ENCODE measurements at regions not wholly inside any gene's neighbourhood (a gene's known extent, or its start where the extent isn't known, plus 50 kb on each side); places are given as distances from the start of the nearest gene placed in this dataset.

DNA sequence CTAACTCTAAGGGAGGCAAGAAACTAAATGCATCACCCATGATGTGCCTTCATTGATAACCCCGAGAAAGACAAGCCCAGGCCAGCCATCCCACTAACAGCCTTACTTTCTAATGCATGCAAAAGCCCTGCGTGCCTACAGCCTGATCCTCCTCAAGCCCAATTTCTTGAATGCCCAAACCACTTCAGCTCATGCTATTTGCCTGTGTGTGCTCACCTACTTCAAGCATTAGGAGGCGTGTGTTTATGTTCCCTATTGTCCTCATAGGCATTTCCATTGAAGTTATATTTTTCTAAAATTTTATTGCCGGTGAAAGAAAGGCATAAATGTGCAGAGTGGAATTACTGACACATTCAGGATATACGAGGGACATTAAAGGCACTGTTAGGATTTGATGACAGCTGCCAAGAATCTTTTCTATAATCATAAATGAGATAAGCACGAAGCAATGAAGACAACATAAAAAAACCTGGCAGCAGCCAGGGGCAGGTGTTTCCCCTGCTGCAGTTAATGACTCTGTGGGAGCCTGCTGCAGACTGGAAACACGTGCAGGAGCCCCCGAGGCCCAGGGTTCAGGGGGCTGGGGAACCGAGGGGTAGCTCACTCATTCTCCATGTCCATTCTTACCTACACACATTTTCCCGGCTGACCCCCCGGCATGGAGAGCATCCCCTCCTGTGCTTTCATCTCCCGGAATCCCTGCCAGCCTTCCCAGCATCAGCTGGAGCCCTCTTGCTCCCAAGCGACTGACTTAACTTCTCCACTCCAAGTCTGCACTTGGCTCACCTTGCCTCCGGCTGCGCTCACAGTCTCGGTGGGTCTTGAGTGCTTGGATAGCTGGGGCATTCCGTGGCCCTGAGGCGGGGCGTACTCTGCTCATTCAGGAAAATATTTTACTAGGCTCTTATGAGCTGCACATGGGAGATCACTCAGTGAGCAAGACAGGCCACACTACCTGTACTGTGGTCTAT lies 292.3 kb upstream of the SIX2 start:
- no peak for DNase-seq (ENCODE audit: extremely low read depth, low read depth)
- TF ChIP-seq, protein P1, sequence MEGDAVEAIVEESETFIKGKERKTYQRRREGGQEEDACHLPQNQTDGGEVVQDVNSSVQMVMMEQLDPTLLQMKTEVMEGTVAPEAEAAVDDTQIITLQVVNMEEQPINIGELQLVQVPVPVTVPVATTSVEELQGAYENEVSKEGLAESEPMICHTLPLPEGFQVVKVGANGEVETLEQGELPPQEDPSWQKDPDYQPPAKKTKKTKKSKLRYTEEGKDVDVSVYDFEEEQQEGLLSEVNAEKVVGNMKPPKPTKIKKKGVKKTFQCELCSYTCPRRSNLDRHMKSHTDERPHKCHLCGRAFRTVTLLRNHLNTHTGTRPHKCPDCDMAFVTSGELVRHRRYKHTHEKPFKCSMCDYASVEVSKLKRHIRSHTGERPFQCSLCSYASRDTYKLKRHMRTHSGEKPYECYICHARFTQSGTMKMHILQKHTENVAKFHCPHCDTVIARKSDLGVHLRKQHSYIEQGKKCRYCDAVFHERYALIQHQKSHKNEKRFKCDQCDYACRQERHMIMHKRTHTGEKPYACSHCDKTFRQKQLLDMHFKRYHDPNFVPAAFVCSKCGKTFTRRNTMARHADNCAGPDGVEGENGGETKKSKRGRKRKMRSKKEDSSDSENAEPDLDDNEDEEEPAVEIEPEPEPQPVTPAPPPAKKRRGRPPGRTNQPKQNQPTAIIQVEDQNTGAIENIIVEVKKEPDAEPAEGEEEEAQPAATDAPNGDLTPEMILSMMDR (IDR thresholded peaks at IDR 0.05; ENCODE audit: low read depth, low read length): no peak

DNA sequence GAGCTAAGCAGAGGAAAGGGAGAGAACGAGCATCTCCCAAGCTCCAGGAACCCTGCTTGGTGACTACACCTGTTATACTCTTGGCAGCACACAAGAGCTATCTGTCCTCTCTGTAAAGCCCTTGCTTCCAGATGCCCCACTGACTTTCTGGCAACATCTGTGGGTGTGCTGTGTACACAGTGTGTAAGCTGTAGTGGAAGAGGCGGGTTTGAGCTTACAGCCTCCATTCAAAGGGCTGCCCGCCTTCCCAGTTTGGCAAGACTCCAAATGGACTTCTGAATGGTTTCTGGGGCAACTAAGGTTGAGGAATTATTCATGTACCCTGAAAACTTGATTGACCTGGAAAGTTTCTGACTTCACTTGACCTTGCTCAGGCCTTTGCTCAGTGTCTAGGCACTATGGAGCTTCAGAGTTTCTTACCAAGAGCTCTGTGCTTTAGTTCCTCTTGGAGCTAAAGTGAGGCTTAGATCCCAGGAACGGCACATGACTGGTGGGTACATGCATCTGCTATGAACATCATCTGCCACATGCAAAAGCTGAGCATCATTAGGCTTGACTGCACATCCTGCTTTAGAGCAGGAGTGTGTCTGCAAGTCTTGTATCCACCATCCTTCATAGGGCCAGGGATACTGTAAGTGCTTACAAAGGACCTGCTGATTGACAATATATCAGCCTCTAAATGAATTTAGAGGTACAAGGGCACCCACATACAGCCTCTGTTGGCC lies 290.9 kb upstream of the SIX2 start:
- DNase-seq (ENCODE audit: extremely low read depth, low read depth): no peak
- TF ChIP-seq, protein P1 (IDR thresholded peaks at IDR 0.05; ENCODE audit: low read depth, low read length): no peak

DNA sequence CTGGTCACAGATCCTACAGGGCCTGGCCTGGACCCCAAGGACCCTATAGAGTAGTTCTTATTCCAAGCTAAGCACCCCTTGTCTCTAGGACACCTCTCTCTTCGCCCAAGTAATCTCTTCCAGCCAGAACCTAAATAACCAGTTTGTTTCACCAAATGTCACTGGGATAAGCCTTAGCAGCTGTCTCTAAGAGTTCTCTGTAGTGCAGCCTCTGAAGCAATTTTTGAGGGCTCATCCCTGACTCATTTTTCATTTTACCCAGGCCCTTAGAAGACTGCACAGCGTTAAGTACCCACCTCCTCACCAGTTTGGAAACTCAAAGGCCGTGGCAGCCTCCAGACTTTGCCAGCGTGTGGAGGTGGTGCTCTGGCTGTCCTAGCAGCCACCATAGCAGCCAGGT lies 290.1 kb upstream of the SIX2 start:
- TF ChIP-seq, protein P1 (IDR thresholded peaks at IDR 0.05; ENCODE audit: low read depth, low read length): no peak
- DNase-seq (ENCODE audit: extremely low read depth, low read depth): no peak

DNA sequence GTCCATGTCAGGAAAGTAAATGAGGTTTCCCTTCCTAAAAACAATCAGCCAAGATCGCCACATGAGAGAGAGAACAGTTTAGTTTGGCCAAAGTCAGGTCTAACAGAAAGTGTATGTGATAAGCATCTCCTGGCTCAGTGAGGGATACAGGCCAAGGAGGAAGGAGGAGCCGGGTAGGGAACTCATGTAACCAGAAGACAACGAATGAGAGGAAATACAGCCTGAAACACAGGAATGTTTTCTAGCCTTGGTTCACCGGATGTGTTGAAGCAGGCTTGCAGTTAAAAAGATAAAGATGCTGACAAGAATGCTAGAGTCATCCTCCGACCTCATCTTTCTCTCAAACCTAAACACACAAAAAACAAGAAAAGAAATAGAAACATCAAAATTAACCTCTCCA lies 283.9 kb upstream of the SIX2 start:
- TF ChIP-seq, protein P1 (IDR thresholded peaks at IDR 0.05; ENCODE audit: low read depth, low read length): no peak
- no peak for DNase-seq (ENCODE audit: extremely low read depth, low read depth)

DNA sequence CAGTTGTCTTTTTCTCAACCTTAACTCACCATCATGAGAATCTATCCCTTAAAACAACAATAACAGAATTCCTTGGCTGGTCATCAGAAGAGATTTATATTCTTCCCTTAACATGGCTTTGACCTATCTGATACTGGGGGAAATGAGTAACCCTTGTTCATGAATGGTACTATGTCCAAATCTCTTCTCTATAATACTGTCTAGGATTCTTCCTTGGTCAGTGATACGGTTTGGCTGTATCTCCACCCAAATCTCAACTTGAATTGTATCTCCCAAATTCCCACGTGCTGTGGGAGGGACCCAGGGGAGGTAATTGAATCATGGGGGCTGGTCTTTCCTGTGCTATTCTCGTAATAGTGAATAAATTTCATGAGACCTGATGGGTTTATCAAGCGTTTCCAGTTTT lies 282.0 kb upstream of the SIX2 start:
- TF ChIP-seq, protein P1 (IDR thresholded peaks at IDR 0.05; ENCODE audit: low read depth, low read length): no peak
- DNase-seq (ENCODE audit: extremely low read depth, low read depth): no peak

DNA sequence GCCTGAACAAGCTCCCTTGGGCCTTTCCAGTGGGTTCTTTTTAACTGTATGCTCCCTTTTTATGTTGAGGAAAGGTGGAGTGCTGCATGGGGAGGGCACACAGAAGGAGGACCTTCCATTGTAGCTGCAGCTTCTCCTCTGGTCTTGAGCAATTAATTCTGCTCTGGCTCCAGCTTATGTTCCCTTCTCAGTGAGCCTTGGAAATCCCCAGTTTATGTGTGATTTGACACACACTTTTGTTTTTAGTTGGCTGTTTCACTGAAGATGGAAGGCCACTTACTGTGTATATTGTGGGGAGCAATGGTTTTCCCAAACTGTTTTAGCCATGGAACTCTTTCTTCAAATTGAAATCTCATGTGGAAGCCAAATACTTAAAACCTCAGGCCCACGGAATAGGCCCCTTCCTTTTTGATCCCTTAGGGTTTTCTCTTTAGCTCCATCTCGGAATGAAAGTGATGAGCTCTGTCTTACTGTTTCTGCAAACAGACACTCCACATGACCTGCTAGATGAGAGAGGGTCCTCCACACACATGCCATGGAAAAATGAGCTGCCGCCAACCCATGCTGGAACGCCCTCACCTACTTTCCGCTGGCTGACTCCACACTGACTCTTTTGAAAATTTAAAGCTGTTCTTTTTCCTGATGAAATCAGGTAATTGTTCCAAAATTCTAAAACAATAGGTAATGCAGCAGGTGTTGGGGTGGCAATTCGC lies 280.9 kb upstream of the SIX2 start:
- TF ChIP-seq, protein P1 (IDR thresholded peaks at IDR 0.05; ENCODE audit: low read depth, low read length): no peak
- no peak for DNase-seq (ENCODE audit: extremely low read depth, low read depth)
